ENCODE measurements at regions not wholly inside any gene's neighbourhood (a gene's known extent, or its start where the extent isn't known, plus 50 kb on each side); places are given as distances from the start of the nearest gene placed in this dataset.

DNA sequence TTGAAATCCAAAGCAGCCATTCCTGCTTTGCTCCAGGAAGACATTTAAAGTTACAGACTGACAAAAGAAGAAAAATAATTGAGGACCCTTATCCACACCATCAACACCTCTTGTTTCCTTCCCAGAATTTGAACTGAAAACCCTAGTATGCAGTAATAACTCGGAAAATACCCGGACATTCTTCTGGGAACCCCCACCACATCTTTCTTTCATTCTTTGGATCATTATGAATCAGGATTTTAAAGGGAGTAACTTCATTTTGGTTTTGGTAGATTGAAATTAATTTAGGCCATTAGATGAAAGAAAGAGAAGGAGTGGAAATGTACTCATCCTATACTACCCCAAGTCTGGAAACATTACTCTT lies 213.8 kb upstream of the MARCKS start:
- H3K36me3 ChIP-seq (ENCODE audit: insufficient read depth, low read depth, low read length) = no peaks in the 10 kb centered on the region
- H3K4me3 ChIP-seq (ENCODE audit: low read length) = no peak overlapping the region
- H3K27me3 ChIP-seq (ENCODE audit: insufficient read depth, low read length) = no peaks in the 10 kb centered on the region
- H3K9me3 ChIP-seq (ENCODE audit: insufficient read depth, low read depth, low read length) = no peaks in the 10 kb centered on the region
- no peaks in the 10 kb centered on the region for H3K4me1 ChIP-seq (ENCODE audit: insufficient read depth, low read length)
- H3K9ac ChIP-seq (ENCODE audit: low read depth, low read length) = no peak overlapping the region
- no peak overlapping the region for H3K27ac ChIP-seq (ENCODE audit: low read length)

DNA sequence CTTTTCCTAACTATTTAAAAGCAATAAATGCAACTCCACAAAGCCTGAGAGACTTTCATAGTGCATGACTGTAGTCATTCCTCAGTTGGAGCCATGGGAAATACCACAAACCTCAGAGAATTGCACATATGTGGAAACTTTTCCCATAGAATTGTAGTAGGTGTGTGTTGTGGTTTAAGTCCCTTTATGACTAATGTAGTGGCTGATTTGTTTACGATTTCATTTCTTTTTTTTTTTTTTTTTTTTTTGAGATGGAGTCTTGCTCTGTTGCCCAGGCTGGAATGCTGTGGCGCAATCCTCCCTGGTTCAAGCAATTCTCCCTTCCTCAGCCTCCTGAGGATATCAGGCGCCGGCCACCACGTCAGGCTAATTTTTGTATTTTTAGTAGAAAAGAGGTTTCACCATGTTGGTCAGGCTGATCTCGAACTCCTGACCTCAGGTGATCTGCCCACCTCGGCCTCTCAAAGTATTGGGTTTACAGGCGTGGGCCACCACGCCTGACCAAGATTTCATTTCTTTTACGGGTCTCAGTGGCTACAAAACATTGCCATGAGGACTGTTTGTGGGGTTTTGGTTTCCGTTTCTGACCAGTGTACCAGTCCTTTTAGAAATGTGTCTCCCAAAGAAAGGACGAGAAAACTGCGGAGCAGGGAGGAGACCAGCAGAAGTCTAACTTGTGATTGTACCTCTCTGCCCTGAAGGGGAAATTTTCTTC lies 212.1 kb upstream of the MARCKS start:
- no peaks in the 10 kb centered on the region for H3K9me3 ChIP-seq (ENCODE audit: insufficient read depth, low read depth, low read length)
- H3K27ac ChIP-seq (ENCODE audit: low read length) = no peak overlapping the region
- H3K36me3 ChIP-seq (ENCODE audit: insufficient read depth, low read depth, low read length) = no peaks in the 10 kb centered on the region
- no peak overlapping the region for H3K4me3 ChIP-seq (ENCODE audit: low read length)
- no peaks in the 10 kb centered on the region for H3K27me3 ChIP-seq (ENCODE audit: insufficient read depth, low read length)
- no peaks in the 10 kb centered on the region; the same call in 1 of the 2 replicates for H3K4me1 ChIP-seq (ENCODE audit: insufficient read depth, low read length)
- no peak overlapping the region for H3K9ac ChIP-seq (ENCODE audit: low read depth, low read length)

DNA sequence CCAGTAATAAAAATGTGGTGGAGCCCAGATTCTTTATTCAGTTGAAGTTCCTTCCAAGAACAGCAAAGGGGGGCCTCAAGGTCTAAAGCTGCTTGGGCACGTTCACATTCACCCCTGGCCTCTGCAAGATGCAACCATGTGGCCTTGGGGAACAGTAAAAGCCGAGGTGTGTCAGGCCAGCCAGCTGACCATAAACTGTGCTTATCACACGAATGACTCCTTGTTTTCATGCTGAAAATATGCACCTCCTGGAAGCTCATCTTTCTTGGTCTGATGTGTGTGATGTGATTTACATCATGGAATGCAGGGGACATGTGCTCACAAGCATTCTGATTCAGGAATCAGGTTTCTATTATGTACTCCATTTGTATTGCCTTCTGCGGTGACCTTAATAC lies 211.6 kb upstream of the MARCKS start:
- H3K4me3 ChIP-seq (ENCODE audit: low read length) = no peak overlapping the region
- H3K9me3 ChIP-seq (ENCODE audit: insufficient read depth, low read depth, low read length) = no peaks in the 10 kb centered on the region
- no peak overlapping the region for H3K27ac ChIP-seq (ENCODE audit: low read length)
- H3K9ac ChIP-seq (ENCODE audit: low read depth, low read length) = no peak overlapping the region
- H3K36me3 ChIP-seq (ENCODE audit: insufficient read depth, low read depth, low read length) = no peaks in the 10 kb centered on the region
- no peaks in the 10 kb centered on the region; the same call in 1 of the 2 replicates for H3K4me1 ChIP-seq (ENCODE audit: insufficient read depth, low read length)
- H3K27me3 ChIP-seq (ENCODE audit: insufficient read depth, low read length) = no peaks in the 10 kb centered on the region

DNA sequence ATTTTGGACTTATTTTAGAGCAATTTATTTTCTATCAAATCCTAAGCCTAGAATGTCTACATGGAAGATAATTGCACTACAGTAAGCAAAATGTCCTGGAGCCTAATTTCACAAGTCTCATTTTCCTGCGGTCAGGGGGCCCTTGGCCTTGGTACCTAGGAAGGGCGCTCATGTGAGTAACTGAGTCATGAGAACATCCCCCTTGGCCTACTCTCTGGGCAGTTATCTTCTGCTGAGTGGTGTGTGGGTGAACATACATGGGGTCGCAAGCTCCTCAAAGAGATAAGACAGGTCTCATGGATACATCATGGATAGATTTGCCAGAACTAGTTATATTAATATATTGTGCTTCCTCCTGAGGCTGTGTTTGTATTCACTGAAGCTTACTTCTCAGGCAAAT lies 211.2 kb upstream of the MARCKS start:
- Histone ChIP-seq H3K9me3 (ENCODE audit: insufficient read depth, low read depth, low read length) (no peaks in the 10 kb centered on the region), H3K27me3 (ENCODE audit: insufficient read depth, low read length) (no peaks in the 10 kb centered on the region), H3K27ac (ENCODE audit: low read length) (no peak overlapping the region), H3K36me3 (ENCODE audit: insufficient read depth, low read depth, low read length) (no peaks in the 10 kb centered on the region), H3K4me3 (ENCODE audit: low read length) (no peak overlapping the region), H3K4me1 (ENCODE audit: insufficient read depth, low read length) (no peaks in the 10 kb centered on the region; the same call in 1 of the 2 replicates), H3K9ac (ENCODE audit: low read depth, low read length) (no peak overlapping the region)

DNA sequence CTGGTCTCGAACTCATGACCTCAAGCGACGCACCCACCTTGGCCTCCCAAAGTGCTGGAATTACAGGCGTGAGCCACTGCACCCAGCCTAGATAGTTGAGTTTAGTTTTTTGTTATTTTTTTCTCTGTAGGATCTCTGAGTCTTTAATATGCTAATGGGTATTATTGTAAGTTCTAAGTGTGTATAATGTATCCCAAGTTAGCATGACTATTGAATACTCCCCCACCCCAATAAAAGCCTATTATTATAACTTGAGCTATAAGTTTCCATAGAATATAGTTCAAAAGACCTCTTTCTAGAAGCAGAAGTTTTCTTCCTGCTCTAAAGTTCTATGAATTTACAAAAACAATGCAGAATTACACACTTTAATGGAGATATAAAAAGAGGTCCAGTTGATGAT lies 210.4 kb upstream of the MARCKS start:
- no peaks in the 10 kb centered on the region; the same call in 1 of the 2 replicates for H3K4me1 ChIP-seq (ENCODE audit: insufficient read depth, low read length)
- H3K27me3 ChIP-seq (ENCODE audit: insufficient read depth, low read length) = no peaks in the 10 kb centered on the region
- no peaks in the 10 kb centered on the region for H3K36me3 ChIP-seq (ENCODE audit: insufficient read depth, low read depth, low read length)
- no peak overlapping the region for H3K9ac ChIP-seq (ENCODE audit: low read depth, low read length)
- H3K9me3 ChIP-seq (ENCODE audit: insufficient read depth, low read depth, low read length) = no peaks in the 10 kb centered on the region
- H3K4me3 ChIP-seq (ENCODE audit: low read length) = no peak overlapping the region
- H3K27ac ChIP-seq (ENCODE audit: low read length) = no peak overlapping the region

DNA sequence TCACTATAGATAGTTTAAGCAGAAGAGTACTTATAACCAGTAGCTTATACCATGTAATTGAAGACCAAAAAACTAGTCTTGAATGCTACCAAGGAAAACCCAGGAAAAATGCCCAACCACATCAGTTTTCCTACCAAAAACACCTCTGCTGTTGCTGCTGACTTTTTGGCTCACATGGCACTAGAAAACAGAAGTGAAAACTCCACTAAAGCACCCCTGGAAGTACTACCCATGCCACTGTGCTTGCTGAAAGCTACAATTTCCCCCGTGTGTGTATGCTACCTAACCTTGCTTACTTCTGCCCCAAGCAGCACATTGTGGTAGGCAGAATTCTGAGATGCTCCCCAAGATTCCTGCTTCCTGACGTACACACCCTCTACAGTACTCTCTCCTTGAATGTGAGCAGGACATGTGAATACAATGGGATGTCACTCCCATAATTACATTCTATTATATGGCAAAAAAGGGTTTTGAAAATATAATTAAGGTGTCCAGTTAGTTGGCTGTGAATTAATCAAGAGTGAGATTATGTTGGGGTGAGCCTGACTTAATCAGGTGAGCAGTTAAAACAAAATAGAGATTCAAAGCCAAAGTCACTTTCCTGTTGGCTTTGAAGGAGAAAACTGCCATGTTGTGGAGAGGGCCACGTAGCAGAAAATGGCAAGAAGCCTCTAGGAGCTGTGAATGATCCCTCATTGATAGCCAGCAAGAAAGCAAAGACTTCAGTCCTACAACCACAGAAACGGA lies 209.8 kb upstream of the MARCKS start:
- Histone ChIP-seq H3K36me3 (ENCODE audit: insufficient read depth, low read depth, low read length) (no peaks in the 10 kb centered on the region), H3K27ac (ENCODE audit: low read length) (no peak overlapping the region), H3K9ac (ENCODE audit: low read depth, low read length) (no peak overlapping the region), H3K4me3 (ENCODE audit: low read length) (no peak overlapping the region), H3K4me1 (ENCODE audit: insufficient read depth, low read length) (no peaks in the 10 kb centered on the region; the same call in 1 of the 2 replicates), H3K9me3 (ENCODE audit: insufficient read depth, low read depth, low read length) (no peaks in the 10 kb centered on the region), H3K27me3 (ENCODE audit: insufficient read depth, low read length) (no peaks in the 10 kb centered on the region)

DNA sequence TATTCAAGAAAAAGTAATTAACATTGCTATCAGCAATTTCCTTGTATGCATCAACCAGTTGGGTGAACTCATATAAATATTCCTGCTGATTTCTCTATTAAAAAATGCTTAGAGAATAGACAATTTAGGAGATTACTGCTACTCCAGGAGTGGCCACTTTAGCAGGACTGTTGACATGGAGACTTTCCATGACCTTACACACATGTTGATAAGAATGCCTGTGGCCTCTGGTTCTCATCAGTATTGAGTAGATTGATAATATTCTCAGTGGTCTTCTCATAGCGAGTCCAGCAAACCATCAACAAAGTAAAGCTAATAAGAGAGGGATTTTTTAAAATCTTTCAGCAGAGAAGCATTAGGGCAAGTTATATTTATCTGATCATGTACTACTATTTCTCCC lies 208.4 kb upstream of the MARCKS start:
- no peak overlapping the region for H3K4me3 ChIP-seq (ENCODE audit: low read length)
- H3K9me3 ChIP-seq (ENCODE audit: insufficient read depth, low read depth, low read length) = no peaks in the 10 kb centered on the region
- H3K9ac ChIP-seq (ENCODE audit: low read depth, low read length) = no peak overlapping the region
- H3K36me3 ChIP-seq (ENCODE audit: insufficient read depth, low read depth, low read length) = no peaks in the 10 kb centered on the region
- H3K4me1 ChIP-seq (ENCODE audit: insufficient read depth, low read length) = no peaks in the 10 kb centered on the region; the same call in 1 of the 2 replicates
- H3K27ac ChIP-seq (ENCODE audit: low read length) = no peak overlapping the region
- no peaks in the 10 kb centered on the region for H3K27me3 ChIP-seq (ENCODE audit: insufficient read depth, low read length)

DNA sequence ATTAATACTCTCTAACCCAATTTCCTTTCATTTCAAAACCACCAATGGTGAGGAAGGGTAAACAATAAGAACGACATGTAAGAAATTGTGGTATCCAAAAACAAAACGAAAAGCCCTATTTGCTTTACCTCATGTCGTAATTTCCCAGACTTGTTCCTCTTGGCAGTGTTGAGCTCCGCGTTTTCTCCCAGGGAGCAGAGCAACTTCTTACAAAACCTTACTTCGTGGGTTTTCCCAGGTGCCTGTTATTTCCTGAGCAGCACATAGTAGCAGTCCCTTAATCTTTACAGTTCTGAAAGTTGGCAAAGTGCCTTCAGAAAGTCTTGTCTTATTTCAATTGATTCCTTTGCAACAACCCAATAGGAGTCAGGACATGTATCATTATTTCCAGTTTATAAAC lies 207.9 kb upstream of the MARCKS start:
- Histone ChIP-seq H3K27me3 (ENCODE audit: insufficient read depth, low read length) (no peaks in the 10 kb centered on the region), H3K4me3 (ENCODE audit: low read length) (no peak overlapping the region), H3K36me3 (ENCODE audit: insufficient read depth, low read depth, low read length) (no peaks in the 10 kb centered on the region), H3K4me1 (ENCODE audit: insufficient read depth, low read length) (no peaks in the 10 kb centered on the region; the same call in 1 of the 2 replicates), H3K9me3 (ENCODE audit: insufficient read depth, low read depth, low read length) (no peaks in the 10 kb centered on the region), H3K27ac (ENCODE audit: low read length) (no peak overlapping the region), H3K9ac (ENCODE audit: low read depth, low read length) (no peak overlapping the region)

DNA sequence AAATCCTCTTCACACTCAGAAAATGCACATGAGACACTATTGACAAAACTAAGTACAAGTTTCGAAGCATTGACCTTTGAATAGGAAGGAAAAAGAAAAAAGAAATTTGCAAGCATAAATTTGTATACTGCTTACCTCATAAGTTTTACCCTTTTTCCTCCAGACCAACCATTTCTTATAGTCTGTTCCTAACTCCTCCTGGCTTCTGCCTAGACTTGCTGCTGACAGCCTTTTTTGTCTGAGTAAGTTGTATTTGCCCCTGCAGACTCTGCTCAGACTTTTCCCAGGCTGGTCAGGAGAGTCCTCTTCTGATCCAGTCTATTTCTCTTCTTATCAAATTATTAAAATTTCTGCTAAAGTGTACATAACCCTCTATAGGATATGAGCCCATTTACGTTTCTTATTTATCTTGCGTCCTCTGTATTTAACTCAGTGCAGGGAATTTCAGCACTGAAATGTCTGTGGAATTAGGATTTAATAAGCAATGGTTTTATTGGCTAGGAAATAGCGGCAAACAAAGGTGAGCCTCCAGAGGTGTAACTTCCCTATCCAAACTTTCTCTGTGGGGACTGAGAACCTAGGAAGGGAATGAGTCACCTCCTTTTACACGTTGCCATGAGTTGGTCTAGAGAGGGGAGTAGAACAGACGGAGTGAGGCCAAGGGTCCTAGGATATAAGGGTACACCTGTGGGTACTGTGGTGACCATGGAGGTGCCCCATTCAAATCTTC lies 207.1 kb upstream of the MARCKS start:
- H3K9ac ChIP-seq (ENCODE audit: low read depth, low read length) = no peak overlapping the region
- no peak overlapping the region for H3K27ac ChIP-seq (ENCODE audit: low read length)
- no peaks in the 10 kb centered on the region for H3K36me3 ChIP-seq (ENCODE audit: insufficient read depth, low read depth, low read length)
- H3K4me3 ChIP-seq (ENCODE audit: low read length) = no peak overlapping the region
- H3K27me3 ChIP-seq (ENCODE audit: insufficient read depth, low read length) = no peaks in the 10 kb centered on the region
- no peaks in the 10 kb centered on the region; the same call in 1 of the 2 replicates for H3K4me1 ChIP-seq (ENCODE audit: insufficient read depth, low read length)
- no peaks in the 10 kb centered on the region for H3K9me3 ChIP-seq (ENCODE audit: insufficient read depth, low read depth, low read length)

DNA sequence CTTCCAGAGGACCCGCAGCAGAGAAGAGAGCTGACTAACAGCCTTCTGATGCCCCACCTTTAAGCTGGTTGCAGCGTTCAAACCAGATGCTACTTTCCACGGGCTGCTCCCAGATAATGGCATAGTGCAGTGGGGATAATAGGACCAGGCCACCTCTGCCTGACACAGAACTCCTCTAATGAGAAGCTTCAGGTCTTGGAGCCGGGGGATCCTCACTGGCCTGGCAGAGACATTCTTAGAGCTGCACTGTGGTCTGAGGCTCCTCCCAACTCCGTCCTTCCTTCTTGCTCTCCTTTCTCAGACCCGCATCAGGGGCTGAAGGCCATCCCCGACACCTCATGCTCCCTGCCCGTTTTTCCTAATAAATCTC lies 206.6 kb upstream of the MARCKS start:
- Histone ChIP-seq H3K4me3 (ENCODE audit: low read length) (no peak overlapping the region), H3K4me1 (ENCODE audit: insufficient read depth, low read length) (no peaks in the 10 kb centered on the region; the same call in 1 of the 2 replicates), H3K9me3 (ENCODE audit: insufficient read depth, low read depth, low read length) (no peaks in the 10 kb centered on the region), H3K9ac (ENCODE audit: low read depth, low read length) (no peak overlapping the region), H3K27me3 (ENCODE audit: insufficient read depth, low read length) (no peaks in the 10 kb centered on the region), H3K27ac (ENCODE audit: low read length) (no peak overlapping the region), H3K36me3 (ENCODE audit: insufficient read depth, low read depth, low read length) (no peaks in the 10 kb centered on the region)

DNA sequence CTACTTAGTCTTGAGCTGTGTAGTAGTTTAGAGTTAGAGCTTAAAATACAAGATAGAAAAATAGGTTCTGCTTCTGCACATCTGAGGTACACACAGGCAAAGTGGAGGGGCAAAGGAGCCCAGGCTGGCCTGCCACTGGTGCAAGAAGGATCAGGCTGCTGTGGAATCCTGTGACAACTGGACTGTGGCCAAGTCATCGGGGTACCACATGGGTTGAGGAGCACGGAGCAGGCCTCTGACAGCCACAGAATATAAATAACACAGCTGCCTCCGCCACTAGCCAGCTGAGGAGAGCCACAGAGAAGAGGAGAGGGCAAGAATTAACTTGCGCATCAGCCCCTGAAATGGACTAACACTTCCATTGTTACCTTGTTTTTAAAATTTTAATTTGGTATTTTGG lies 206.0 kb upstream of the MARCKS start:
- H3K9ac ChIP-seq (ENCODE audit: low read depth, low read length) = no peak overlapping the region
- H3K27me3 ChIP-seq (ENCODE audit: insufficient read depth, low read length) = no peaks in the 10 kb centered on the region
- H3K4me3 ChIP-seq (ENCODE audit: low read length) = no peak overlapping the region
- H3K36me3 ChIP-seq (ENCODE audit: insufficient read depth, low read depth, low read length) = no peaks in the 10 kb centered on the region
- no peaks in the 10 kb centered on the region for H3K9me3 ChIP-seq (ENCODE audit: insufficient read depth, low read depth, low read length)
- H3K27ac ChIP-seq (ENCODE audit: low read length) = no peak overlapping the region
- no peaks in the 10 kb centered on the region; the same call in 1 of the 2 replicates for H3K4me1 ChIP-seq (ENCODE audit: insufficient read depth, low read length)

All from iPS-20b (cell line).